ENCODE measurements at regions not wholly inside any gene's neighbourhood (a gene's known extent, or its start where the extent isn't known, plus 50 kb on each side); places are given as distances from the start of the nearest gene placed in this dataset.

GRCh38 chr2:226636586-226636985 is 163.0 kb downstream of the IRS1 start:
- Histone ChIP-seq H3K36me3 (no peaks in the 10 kb centered on the region), H3K9me3 (peaks cover 0 to 13% (median 2%) of the 10 kb centered on the region in 11 donors), H3K4me3 (no peak overlapping the region), H3K4me1 (peaks cover 0 to 16% (median 4%) of the 10 kb centered on the region in 9 donors), H3K27me3 (peaks cover 0 to 12% (median 0%) of the 10 kb centered on the region in 7 donors), H3K27ac (no peak overlapping the region)
- ATAC-seq (no peak), DNase-seq (no peak)
- WGBS, 2 donors = 97 to 99% methylated on average over 2 of the region's 2 CpGs
- TF ChIP-seq CTCF (IDR thresholded peaks at IDR 0.05) = no peak
- intact Hi-C loops (cut with DNase I) = no loop called here

GRCh38 chr2:226634943-226635604 is 164.5 kb downstream of the IRS1 start:
- intact Hi-C loops (cut with DNase I) = no loop called here
- peaks cover 0 to 4% (median 0%) of the 10 kb centered on the region in 11 donors for H3K9me3 ChIP-seq
- H3K36me3 ChIP-seq = no peaks in the 10 kb centered on the region
- no peak for DNase-seq
- no peak overlapping the region for H3K27ac ChIP-seq
- no peak overlapping the region for H3K4me3 ChIP-seq
- WGBS, 2 donors = 69 to 75% methylated on average over 4 of the region's 4 CpGs
- peaks cover 0 to 21% (median 6%) of the 10 kb centered on the region in 9 donors for H3K4me1 ChIP-seq
- TF ChIP-seq CTCF (IDR thresholded peaks at IDR 0.05) = no peak
- H3K27me3 ChIP-seq = peaks cover 0 to 12% (median 0%) of the 10 kb centered on the region in 7 donors
- peak in 4 of 8 donors; percentile 39 to 75 (median 64) for ATAC-seq

GRCh38 chr2:226631671-226632070 is 167.9 kb downstream of the IRS1 start:
- Histone ChIP-seq H3K27ac (peak overlapping the region in 9 of 10 donors; percentile 39 to 66 (median 50)), H3K4me3 (no peak overlapping the region), H3K9me3 (no peaks in the 10 kb centered on the region), H3K36me3 (no peaks in the 10 kb centered on the region), H3K4me1 (peaks cover 0 to 21% (median 6%) of the 10 kb centered on the region in 9 donors), H3K27me3 (peaks cover 0 to 7% (median 0%) of the 10 kb centered on the region in 7 donors)
- TF ChIP-seq CTCF (IDR thresholded peaks at IDR 0.05) = no peak
- peak; percentile 33 to 91 (median 81) for ATAC-seq
- DNase-seq = no peak
- WGBS, 2 donors = 30 to 37% methylated on average over 6 of the region's 6 CpGs
- intact Hi-C loops (cut with DNase I) = no loop called here

- intact Hi-C loops (cut with DNase I) = no loop called here
- Histone ChIP-seq H3K36me3 (no peaks in the 10 kb centered on the region), H3K4me1 (peaks cover 0 to 21% (median 6%) of the 10 kb centered on the region in 9 donors), H3K4me3 (no peak overlapping the region), H3K27ac (peak overlapping the region in 7 of 10 donors; percentile 39 to 66 (median 56)), H3K9me3 (no peaks in the 10 kb centered on the region), H3K27me3 (peaks cover 0 to 7% (median 0%) of the 10 kb centered on the region in 7 donors)
- WGBS, 2 donors = 97 to 98% methylated on average over 3 of the region's 3 CpGs
- ATAC-seq (no peak), DNase-seq (no peak)
- TF ChIP-seq CTCF (IDR thresholded peaks at IDR 0.05) = no peak
These were observed 168.4 kb downstream of the IRS1 start for GRCh38 chr2:226631187-226631586.
